Right renal cortex interstitium (tissue), 3 donors: ENCODE measurements at regions not wholly inside any gene's neighbourhood (a gene's known extent, or its start where the extent isn't known, plus 50 kb on each side); places are given as distances from the start of the nearest gene placed in this dataset.

Source experiments
- DNase-seq, 3 donors: peaks; one replicate each; pipeline ENCODE4 v3.0.0-alpha.2; 2013; ENCODE audit warnings: low read depth in 3 of 3, low spot score in 2 of 3

GRCh38 chr1:67580691-67581403 lies 104.2 kb upstream of the GADD45A start:
- no peak for DNase-seq

- no peak for DNase-seq
These were observed 102.2 kb upstream of the GADD45A start for GRCh38 chr1:67582625-67583461.

DNA sequence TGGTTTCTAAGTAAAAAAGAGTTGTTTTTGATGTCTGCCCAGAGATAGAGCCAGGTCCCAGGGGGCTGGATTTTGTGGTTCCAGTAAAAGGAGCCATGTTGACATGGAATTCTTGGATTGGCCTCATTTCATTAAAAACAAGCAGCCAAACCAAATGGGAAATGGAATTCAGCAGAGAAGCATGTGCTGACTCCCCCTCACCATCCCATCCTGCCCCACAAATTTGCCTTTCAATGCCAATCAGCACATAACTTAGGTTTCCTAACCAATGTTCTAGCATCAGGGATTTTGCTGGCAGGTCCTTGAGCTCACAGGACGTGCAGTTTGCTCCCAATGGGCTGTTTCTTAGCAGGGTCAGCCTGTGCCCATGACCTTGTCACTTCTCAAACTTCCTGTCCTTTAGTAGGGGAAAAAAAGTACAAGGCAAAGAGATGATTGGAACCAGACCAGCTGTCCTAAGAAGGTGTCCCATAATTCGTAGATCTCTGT lies 101.5 kb upstream of the GADD45A start:
- no peak for DNase-seq

DNA sequence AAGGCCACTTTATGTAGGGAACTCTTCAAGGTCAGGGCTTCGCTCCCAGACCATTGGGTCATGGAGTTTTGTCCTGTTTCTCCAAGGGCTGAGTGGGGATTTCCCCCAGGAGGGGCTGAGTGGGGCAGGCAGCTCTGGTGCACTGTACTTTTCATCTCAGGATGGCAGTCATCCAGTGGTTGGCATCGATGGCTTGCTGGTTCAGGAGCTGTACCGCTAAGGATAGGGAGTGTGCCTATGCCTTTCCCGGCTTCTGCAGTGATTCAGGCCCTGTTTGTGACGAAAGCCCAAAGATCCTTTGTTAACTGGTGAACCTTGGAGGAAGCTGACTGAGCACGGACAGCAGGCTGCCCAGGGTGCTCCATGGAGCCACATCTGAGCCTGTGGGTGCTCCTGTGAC lies 100.1 kb upstream of the GADD45A start:
- no peak for DNase-seq

DNA sequence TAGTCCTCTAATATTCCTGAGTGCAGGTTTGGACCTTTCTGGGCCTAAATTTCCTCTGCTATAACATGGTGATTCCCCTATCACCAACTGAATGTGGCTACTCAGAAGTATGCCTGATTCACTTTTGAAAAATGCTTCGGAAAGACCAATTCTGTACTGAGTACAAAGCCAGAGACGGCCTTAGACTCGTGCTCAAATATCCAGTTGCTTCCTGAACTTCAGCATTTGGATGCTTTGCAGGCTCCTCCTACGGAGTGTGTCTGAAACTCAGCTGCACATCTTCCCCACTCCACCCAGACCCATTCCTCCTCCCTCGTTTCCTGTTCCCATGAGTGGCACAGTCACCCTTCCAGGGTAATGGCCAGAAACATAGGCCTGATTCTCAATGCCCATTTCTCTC lies 98.4 kb upstream of the GADD45A start:
- DNase-seq, result no peak

DNA sequence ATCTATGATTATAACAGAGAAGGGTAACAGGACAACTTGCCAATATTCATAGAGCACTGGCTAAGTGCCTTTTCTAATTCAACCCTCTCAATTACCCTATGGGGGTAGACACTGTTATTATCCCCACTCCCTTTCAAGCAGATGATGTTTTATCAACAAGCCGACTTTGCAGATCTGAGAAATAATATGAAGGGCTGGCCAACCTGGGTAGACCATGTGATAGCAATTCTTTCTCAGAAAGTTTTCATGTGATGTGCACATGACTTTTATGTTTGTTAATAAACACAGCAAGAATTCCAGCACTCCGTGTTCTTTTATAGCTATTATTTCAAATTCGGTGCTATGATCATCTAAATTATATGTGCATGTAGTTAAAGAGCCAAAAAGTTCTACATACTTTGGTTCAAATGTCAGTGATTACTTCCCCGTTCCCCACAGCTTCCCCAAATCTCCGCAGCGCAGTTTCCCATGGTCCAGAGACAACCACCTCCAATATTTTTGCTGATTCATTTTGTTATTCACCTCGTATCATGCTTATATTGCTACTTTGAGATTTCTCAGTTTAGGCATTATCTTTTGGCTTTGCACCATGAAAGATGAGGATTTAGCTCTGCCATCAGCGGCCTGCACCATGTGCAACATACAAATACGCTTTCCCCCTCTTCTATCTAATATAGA lies 96.7 kb upstream of the GADD45A start:
- no peak for DNase-seq

GRCh38 chr1:67589519-67590233 lies 95.3 kb upstream of the GADD45A start:
- DNase-seq, result no peak

DNA sequence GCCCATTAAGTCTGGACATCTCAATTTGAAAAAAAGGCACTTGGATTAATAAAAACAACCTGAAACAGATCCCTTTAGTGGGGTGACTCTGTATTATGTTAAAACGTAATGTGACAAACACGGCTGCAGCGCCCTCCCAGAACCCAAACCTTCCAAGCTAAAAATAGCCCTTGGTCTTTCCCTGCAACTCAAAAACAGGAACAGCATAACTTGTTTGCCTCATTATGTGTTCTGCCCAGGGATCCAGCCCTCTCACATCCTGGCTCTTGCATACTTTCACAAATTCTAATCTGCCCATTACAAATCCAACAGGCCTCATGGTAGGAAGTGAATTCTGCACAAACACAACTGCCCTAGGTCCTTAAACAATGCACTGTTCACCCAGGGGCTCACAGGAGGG lies 94.7 kb upstream of the GADD45A start:
- DNase-seq, result no peak

DNA sequence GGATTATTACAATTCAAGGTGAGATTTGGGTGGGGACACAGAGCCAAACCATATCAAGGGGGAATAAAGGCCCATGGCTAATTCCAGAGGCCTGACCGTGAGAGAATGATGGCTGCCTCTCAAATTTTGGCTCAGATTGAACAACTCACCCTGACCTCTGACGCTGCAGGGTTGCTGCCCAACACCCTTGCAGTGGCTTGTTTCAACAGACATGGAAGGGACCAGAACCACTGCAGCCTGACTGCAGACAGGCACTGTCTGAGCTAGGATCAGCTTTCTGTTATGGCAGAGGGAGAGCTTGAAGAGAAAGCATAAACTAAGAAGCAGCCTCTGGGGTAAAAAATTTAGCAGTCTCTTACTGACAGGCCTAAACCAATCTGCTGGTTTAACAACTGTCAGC lies 90.2 kb upstream of the GADD45A start:
- no peak for DNase-seq

DNA sequence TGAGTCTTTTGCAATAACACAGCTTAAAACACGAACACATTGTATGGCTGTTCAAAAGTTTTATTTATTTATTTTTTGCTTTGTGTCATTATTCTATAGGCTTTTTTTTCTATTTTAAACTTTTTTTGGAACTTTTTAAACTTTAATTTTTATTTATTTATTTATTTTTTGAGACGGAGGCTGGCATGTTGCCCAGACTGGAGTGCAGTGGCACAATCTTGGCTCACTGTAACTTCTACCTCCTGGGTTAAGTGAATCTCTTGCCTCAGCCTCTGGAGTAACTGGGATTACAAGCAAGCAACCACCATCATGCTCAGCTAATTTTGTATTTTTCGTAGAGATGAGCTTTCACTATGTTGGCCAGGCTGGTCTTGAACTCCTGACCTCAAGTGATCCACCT lies 88.3 kb upstream of the GADD45A start:
- DNase-seq, result no peak

DNA sequence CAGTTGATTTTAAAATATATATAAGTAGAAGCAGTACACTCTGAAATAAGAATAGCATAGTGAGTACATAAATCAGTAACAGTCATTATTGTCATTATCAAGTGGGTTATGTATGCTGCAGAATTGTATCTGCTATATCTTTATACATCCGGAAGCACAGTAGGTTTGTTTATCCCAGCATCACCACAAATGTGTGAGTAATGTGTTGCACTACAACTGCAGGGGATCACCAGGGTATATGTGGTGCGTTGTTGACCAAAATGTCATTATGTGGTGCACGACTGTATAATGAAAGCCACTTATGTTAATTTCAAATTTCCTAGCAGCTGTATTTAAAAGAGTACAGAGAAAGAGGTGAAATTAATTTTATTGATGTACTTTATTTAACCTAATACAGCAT lies 87.7 kb upstream of the GADD45A start:
- DNase-seq, result no peak

- DNase-seq, result no peak
These were observed 85.9 kb upstream of the GADD45A start for GRCh38 chr1:67599085-67599484.

- DNase-seq, result no peak
These were observed 83.5 kb upstream of the GADD45A start for GRCh38 chr1:67601539-67601938.

- DNase-seq, result no peak
These were observed 83.0 kb upstream of the GADD45A start for GRCh38 chr1:67601955-67602354.

- DNase-seq, result no peak
These were observed 80.2 kb upstream of the GADD45A start for GRCh38 chr1:67604778-67605177.

GRCh38 chr1:67605209-67605780 lies 79.7 kb upstream of the GADD45A start:
- no peak for DNase-seq

GRCh38 chr1:67607286-67607685 lies 77.7 kb upstream of the GADD45A start:
- DNase-seq, result no peak

- no peak for DNase-seq
These were observed 77.3 kb upstream of the GADD45A start for GRCh38 chr1:67607699-67608098.

DNA sequence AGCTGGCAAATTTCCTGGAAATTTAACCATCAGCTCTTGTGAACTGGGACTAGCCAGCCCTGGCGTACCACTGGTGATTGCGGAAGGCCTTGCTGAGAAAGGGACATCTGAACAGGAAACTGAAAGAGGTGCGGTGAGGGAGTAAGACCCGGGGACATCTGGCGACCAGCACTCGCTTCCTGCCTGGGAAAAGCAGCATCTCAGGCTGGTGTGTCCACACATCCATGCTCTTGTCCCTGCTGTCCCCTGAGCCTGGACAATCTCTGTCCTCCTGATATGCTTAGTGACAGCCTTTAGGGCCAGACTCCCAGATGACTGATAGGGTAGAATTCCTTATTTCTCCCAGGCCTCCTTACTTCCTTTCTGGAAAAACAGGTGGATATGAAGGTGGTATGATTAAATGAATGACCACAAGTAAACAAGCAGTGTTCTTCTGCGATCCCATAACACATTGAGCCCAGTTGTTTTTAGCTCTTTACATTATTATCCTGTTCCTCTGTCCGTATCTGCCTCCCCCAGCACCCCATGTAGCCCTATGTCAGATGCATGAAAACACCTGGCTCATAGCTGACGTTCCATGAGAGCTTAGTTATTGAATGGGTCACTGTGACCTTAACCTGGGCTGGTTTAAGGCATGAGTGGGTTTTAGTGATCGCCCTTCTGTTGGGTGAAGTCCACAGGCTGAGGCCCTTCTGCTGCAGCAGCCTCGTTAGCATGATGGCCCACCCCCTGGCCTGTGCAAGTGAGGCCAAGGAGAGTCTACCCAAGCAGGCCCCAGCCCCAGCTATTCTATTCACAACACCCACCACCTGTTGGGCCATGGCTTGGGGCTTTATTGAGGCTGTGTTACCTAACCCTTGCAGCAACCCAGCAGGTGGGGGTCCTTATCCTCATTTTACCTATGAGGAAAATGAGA lies 76.1 kb upstream of the GADD45A start:
- DNase-seq, result no peak
